ENCODE measurements at regions not wholly inside any gene's neighbourhood (a gene's known extent, or its start where the extent isn't known, plus 50 kb on each side); places are given as distances from the start of the nearest gene placed in this dataset.

GRCh38 chr2:59302683-59303082 is 1061.6 kb upstream of the FANCL start (continued):
- TF ChIP-seq ZNF592 (IDR thresholded peaks at IDR 0.05) = no peak

GRCh38 chr2:59301466-59302402 is 1060.6 kb upstream of the FANCL start:
- POLR2A ChIA-PET = interaction anchor here (0.6 kb wide), 1 partner anchor 1248 kb away, joined by 5 read pairs; no protein-coding TSS in a partner anchor
- Histone ChIP-seq H3K4me2 (ENCODE audit: control insufficient read depth, insufficient read depth) (no peak overlapping the region), H3K9me3 (replicated peaks; ENCODE audit: control insufficient read depth, insufficient read depth, low read length) (no peaks in the 10 kb centered on the region), H2AFZ (ENCODE audit: control insufficient read depth, low read depth, low read length) (no peak overlapping the region), H3K4me1 (ENCODE audit: control insufficient read depth, insufficient read depth, low read length) (no peaks in the 10 kb centered on the region), H3K36me3 (ENCODE audit: control insufficient read depth in 2 of 2, insufficient read depth in 2 of 2, low read length in 1 of 2) (no peaks in the 10 kb centered on the region), H3K27me3 (replicated peaks in 1 of 2; ENCODE audit: control insufficient read depth in 2 of 2, insufficient read depth in 2 of 2, low read length in 1 of 2) (no peaks in the 10 kb centered on the region), H3K9ac (ENCODE audit: control insufficient read depth, insufficient read depth, low read length) (no peak overlapping the region), H4K20me1 (ENCODE audit: control insufficient read depth, insufficient read depth) (no peaks in the 10 kb centered on the region), H3K27ac (ENCODE audit: control insufficient read depth, insufficient read depth) (no peak overlapping the region), H3K4me3 (no peak overlapping the region), H3K79me2 (ENCODE audit: control insufficient read depth, insufficient read depth, low read length) (no peaks in the 10 kb centered on the region)
- WGBS (ENCODE audit: insufficient coverage, insufficient replicate concordance, low lambda C conversion rate, missing lambda C conversion rate) = 27% methylated on average over 14 of the region's 14 CpGs
- RAD21 ChIA-PET (ENCODE audit: unreplicated experiment) = interaction anchor here (1.0 kb wide), 1 partner anchor 1248 kb away, joined by 4 read pairs; no protein-coding TSS in a partner anchor
- intact Hi-C loops (cut with micrococcal nuclease; ENCODE audit: unreplicated experiment) (loop anchor here (2.0 to 10.0 kb wide), 4 partner anchors 263 to 1343 kb away; no protein-coding TSS in a partner anchor), in situ Hi-C loops (cut with MboI) (no loop called here)
- no TSS peak for BruUV-seq (replicated peaks)
- CTCF ChIA-PET = interaction anchor here (0.6 to 1.8 kb wide), 5 partner anchors 8 to 1248 kb away, joined by 3 to 8 read pairs (median 4); no protein-coding TSS in a partner anchor
- SMC1A ChIA-PET (ENCODE audit: uncharacterized antibody, unreplicated experiment) = interaction anchor here (0.6 to 1.3 kb wide), 4 partner anchors 12 to 1248 kb away, joined by 3 read pairs; no protein-coding TSS in a partner anchor
- FAIRE-seq = peak; percentile 35
- peak; percentile 74 for ATAC-seq
- TF ChIP-seq, protein P1, sequence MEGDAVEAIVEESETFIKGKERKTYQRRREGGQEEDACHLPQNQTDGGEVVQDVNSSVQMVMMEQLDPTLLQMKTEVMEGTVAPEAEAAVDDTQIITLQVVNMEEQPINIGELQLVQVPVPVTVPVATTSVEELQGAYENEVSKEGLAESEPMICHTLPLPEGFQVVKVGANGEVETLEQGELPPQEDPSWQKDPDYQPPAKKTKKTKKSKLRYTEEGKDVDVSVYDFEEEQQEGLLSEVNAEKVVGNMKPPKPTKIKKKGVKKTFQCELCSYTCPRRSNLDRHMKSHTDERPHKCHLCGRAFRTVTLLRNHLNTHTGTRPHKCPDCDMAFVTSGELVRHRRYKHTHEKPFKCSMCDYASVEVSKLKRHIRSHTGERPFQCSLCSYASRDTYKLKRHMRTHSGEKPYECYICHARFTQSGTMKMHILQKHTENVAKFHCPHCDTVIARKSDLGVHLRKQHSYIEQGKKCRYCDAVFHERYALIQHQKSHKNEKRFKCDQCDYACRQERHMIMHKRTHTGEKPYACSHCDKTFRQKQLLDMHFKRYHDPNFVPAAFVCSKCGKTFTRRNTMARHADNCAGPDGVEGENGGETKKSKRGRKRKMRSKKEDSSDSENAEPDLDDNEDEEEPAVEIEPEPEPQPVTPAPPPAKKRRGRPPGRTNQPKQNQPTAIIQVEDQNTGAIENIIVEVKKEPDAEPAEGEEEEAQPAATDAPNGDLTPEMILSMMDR (IDR thresholded peaks at IDR 0.05 in 2 of 3, conservative IDR thresholded peaks at IDR 0.05 in 1 of 3; ENCODE audit: control insufficient read depth in 2 of 3, extremely low read depth in 1 of 3, insufficient read depth in 1 of 3, low read depth in 3 of 3, low read length in 3 of 3) = peak; percentile 37 to 54 (median 44); a peak in 5 of 6 replicates
- TF ChIP-seq YY1 (IDR thresholded peaks at IDR 0.05; ENCODE audit: low read depth, low read length) (0 out of 2 replicates have a peak, but pooled peaks have one; percentile 32), POLR2AphosphoS5 (IDR thresholded peaks at IDR 0.05; ENCODE audit: low read length) (no peak), RAD21 (IDR thresholded peaks at IDR 0.05; ENCODE audit: insufficient read depth, low read depth, low read length) (peak; percentile 51), SMC3 (IDR thresholded peaks at IDR 0.05; ENCODE audit: borderline replicate concordance, low read length) (peak; percentile 58; the same call in 1 of the 2 replicates), ZNF274 (IDR thresholded peaks at IDR 0.05; ENCODE audit: insufficient read depth, insufficient read length) (no peak)
- TF ChIP-seq, protein P2, sequence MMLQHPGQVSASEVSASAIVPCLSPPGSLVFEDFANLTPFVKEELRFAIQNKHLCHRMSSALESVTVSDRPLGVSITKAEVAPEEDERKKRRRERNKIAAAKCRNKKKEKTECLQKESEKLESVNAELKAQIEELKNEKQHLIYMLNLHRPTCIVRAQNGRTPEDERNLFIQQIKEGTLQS (IDR thresholded peaks at IDR 0.05; ENCODE audit: borderline replicate concordance, extremely low read depth, low read depth, low read length) = no peak
- DNase-seq (ENCODE audit: low read depth, low spot score) = no peak

Measured in GM12878 (cell line).